ENCODE measurements at regions not wholly inside any gene's neighbourhood (a gene's known extent, or its start where the extent isn't known, plus 50 kb on each side); places are given as distances from the start of the nearest gene placed in this dataset.

- H3K4me1 ChIP-seq (replicated peaks in 1 of 4; ENCODE audit: control insufficient read depth in 3 of 4, insufficient read depth in 4 of 4, low read length in 3 of 4): peaks cover 0 to 2% (median 0%) of the 10 kb centered on the region in 4 experiments; a peak in 1 of 7 replicates
- no peak for FAIRE-seq
- TF ChIP-seq GTF2F1 (IDR thresholded peaks at IDR 0.05; ENCODE audit: borderline replicate concordance, low read depth, low read length) (no peak), ASH2L (IDR thresholded peaks at IDR 0.05; ENCODE audit: low read length) (no peak), NRF1 (IDR thresholded peaks at IDR 0.05; ENCODE audit: low read depth, low read length) (no peak), CTCF (IDR thresholded peaks at IDR 0.05; ENCODE audit: control extremely low read depth in 1 of 3, insufficient read depth in 1 of 3, low read depth in 1 of 3, low read length in 3 of 3) (no peak), BRCA1 (IDR thresholded peaks at IDR 0.05; ENCODE audit: low read depth, low read length) (no peak), JUN (IDR thresholded peaks at IDR 0.05; ENCODE audit: low read depth, low read length) (no peak), KDM1A (IDR thresholded peaks at IDR 0.05; ENCODE audit: borderline replicate concordance, low read length) (no peak), MAX (IDR thresholded peaks at IDR 0.05) (no peak), GABPA (IDR thresholded peaks at IDR 0.05; ENCODE audit: borderline replicate concordance, insufficient read depth, low read length) (no peak), EP300 (IDR thresholded peaks at IDR 0.05; ENCODE audit: borderline replicate concordance in 1 of 2, low read depth in 2 of 2, low read length in 2 of 2) (no peak), SIN3A (conservative IDR thresholded peaks at IDR 0.05 in 1 of 2, IDR thresholded peaks at IDR 0.05 in 1 of 2; ENCODE audit: low read depth in 1 of 2, low read length in 2 of 2) (no peak)
Observed at GRCh38 chr7:19971956-19972355, 198.5 kb upstream of the TMEM196 start.

More at GRCh38 chr7:19971956-19972355, 198.5 kb upstream of the TMEM196 start:
- no peak for DNase-seq (ENCODE audit: low read depth in 1 of 2, low spot score in 2 of 2)
- Histone ChIP-seq H2BK120ac (replicated peaks; ENCODE audit: low read depth, low read length) (no peak overlapping the region), H3K18ac (ENCODE audit: extremely low read depth, low read length) (no peak overlapping the region), H3K14ac (ENCODE audit: insufficient read length) (no peak overlapping the region), H3K36me3 (ENCODE audit: control insufficient read depth in 2 of 4, insufficient read depth in 4 of 4, low read length in 3 of 4) (peaks cover 0 to 8% (median 2%) of the 10 kb centered on the region in 4 experiments; a peak in 3 of 8 replicates), H2BK5ac (ENCODE audit: low read depth, low read length) (no peak overlapping the region), H4K91ac (replicated peaks; ENCODE audit: insufficient read length, low read length) (no peak overlapping the region), H3K27ac (ENCODE audit: low read depth, low read length) (no peak overlapping the region), H2BK15ac (ENCODE audit: low read length) (no peak overlapping the region), H3K23me2 (ENCODE audit: low read depth, low read length) (no peaks in the 10 kb centered on the region), H3K56ac (replicated peaks; ENCODE audit: insufficient read length, low read depth, low read length) (no peak overlapping the region), H2BK12ac (ENCODE audit: low read depth, low read length) (no peak overlapping the region), H3K4ac (replicated peaks; ENCODE audit: insufficient read length, low read depth, low read length) (no peak overlapping the region), H4K5ac (ENCODE audit: insufficient read length, low read depth, low read length) (no peak overlapping the region), H2BK20ac (ENCODE audit: low read length) (no peak overlapping the region), H3K4me2 (ENCODE audit: insufficient read depth in 1 of 2, low read depth in 2 of 2, low read length in 2 of 2) (no peak overlapping the region), H4K8ac (ENCODE audit: extremely low read depth, insufficient read depth, low read length) (no peak overlapping the region), H2AFZ (ENCODE audit: low read length) (no peak overlapping the region), H2AK5ac (ENCODE audit: low read depth, low read length) (no peak overlapping the region), H3K4me3 (ENCODE audit: extremely low read depth in 1 of 4, insufficient read depth in 2 of 4, low read depth in 3 of 4, low read length in 4 of 4) (no peak overlapping the region), H3K79me1 (ENCODE audit: low read depth, low read length) (no peaks in the 10 kb centered on the region), H3K79me2 (ENCODE audit: control insufficient read depth in 1 of 2, insufficient read depth in 2 of 2, low read length in 2 of 2) (no peaks in the 10 kb centered on the region), H3K27me3 (replicated peaks in 1 of 4; ENCODE audit: control insufficient read depth in 3 of 4, extremely low read depth in 1 of 4, insufficient read depth in 3 of 4, low read length in 3 of 4) (no peaks in the 10 kb centered on the region), H3K9ac (replicated peaks in 1 of 4; ENCODE audit: extremely low read depth in 1 of 4, low read depth in 3 of 4, low read length in 3 of 4) (no peak overlapping the region), H3K9me3 (ENCODE audit: insufficient read depth in 2 of 2, low read depth in 1 of 2, low read length in 1 of 2) (no peaks in the 10 kb centered on the region), H3K23ac (ENCODE audit: insufficient read length) (no peak overlapping the region), H4K20me1 (replicated peaks in 1 of 2; ENCODE audit: control insufficient read depth in 1 of 2, insufficient read depth in 2 of 2, low read length in 2 of 2) (peaks cover 0 to 1% of the 10 kb centered on the region in 2 experiments)
- ChIA-PET POLR2A (ENCODE audit: partially characterized antibody) (no interaction called here), CTCF (ENCODE audit: partially characterized antibody) (interaction anchor here (1.2 kb wide), 1 partner anchor 13 kb away, joined by 3 read pairs; no protein-coding TSS in a partner anchor)
- WGBS, 2 experiments (ENCODE audit: extremely low coverage in 1 of 2, insufficient coverage in 1 of 2, insufficient read length in 1 of 2, insufficient replicate concordance in 2 of 2, low coverage in 1 of 2, low lambda C conversion rate in 2 of 2, missing lambda C conversion rate in 1 of 2): 89% methylated on average over 2 of the region's 2 CpGs; no CpG with 5 or more reads in 1 of the 2 experiments

Data from H1 (cell line).